GM19043 (cell line): ENCODE measurements at regions not wholly inside any gene's neighbourhood (a gene's known extent, or its start where the extent isn't known, plus 50 kb on each side); places are given as distances from the start of the nearest gene placed in this dataset.
A peak's percentile ranks its signal among the peaks of the same experiment; 100 is the strongest.

Source experiments
- ATAC-seq: cut with Tn5 transposase; IDR thresholded peaks from one replicate; pipeline ENCODE4 v1.9.1; 2021; ENCODE audit warnings: low read depth; ENCODE audit not compliant: unreplicated experiment

GRCh38 chr12:27907766-27908165 lies 64.8 kb downstream of the PTHLH start:
- no peak for ATAC-seq

GRCh38 chr12:27906658-27907473 lies 65.7 kb downstream of the PTHLH start:
- no peak for ATAC-seq

GRCh38 chr12:27906127-27906500 lies 66.4 kb downstream of the PTHLH start:
- ATAC-seq: no peak

DNA sequence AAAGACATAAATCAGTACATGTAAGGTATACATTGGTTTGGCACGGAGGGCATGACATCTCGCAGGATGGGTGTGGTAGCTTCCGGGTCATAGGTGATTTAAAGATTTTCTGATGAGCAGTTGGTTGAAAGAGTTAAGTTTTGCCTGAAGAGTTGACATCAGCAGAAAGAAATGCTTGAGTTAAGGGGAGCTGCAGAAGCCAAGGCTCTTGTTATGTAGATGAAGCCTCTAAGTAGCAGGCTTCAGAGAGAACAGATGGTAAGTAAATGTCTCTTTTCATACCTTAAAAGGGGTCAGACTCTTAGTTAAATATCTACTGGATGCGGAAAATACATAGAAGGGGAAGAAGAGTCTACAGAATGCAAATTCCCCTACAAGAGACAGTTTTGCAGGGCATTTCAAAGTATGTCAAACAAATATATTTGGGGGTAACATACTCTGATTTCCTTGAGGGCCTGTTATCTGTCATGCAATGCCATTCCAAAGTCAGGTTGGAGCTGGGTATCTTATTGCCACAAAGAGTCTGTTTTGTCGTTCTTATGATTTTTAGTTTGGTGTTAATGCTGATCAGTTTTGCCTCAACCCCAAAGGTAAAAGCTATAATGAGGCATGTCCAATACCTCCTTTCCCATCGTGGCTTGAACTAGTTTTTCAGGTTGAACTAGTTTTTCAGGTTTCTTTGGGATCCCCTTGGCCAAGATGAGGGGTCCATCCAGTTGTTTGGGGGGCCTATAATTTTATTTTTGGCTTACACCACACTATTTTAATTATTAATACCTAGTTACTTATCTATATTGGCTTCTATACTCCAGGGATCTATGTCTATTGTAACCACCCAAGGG lies 67.0 kb downstream of the PTHLH start:
- no peak for ATAC-seq

- no peak for ATAC-seq
Measured at GRCh38 chr12:27902651-27903050, 69.9 kb downstream of the PTHLH start.

GRCh38 chr12:27901959-27902358 lies 70.6 kb downstream of the PTHLH start:
- ATAC-seq: no peak

DNA sequence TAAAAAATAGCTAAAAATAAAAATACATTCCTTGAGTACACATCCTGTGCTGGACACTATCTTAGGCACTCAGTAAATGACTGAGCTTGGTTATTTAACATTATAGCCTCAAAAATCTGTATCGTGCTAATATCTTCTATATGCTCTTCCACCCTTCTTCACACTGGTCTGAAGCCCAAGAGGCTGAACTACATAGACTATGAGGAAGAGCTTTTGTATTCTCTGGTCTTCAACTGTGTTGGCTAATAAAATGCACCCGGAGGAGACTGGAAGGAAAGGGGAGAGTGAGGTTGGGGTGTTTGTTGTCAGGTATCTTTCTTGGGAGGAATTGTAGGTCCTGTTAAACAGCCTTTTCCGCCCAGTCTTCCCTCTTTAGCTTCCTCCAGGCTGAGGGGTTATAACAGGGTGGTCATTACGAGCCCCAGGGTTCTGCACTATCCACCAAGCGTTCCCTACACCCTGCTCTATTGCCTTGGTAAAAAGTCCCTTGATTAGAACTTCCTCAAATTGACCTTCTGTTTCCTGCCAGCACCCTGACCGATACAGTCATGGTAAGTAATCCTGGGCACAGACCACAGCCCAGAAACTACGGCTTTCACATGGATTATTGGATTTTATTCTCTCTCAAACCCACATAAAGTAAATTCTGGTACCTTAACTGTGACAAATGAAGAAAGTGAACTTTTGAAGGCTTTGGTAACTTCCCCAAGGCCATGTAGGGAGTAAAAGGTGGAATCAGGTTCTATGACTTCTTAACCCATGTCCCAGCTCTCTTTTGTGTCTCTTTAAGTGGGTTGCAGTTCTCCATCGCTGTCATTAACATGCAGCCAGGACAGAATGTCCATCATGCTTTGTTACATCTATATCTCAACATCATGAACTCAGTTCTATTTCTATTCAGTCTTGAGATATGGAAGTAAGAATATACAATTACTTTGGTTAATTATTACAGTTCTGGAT lies 71.3 kb downstream of the PTHLH start:
- ATAC-seq: peak; percentile 47

DNA sequence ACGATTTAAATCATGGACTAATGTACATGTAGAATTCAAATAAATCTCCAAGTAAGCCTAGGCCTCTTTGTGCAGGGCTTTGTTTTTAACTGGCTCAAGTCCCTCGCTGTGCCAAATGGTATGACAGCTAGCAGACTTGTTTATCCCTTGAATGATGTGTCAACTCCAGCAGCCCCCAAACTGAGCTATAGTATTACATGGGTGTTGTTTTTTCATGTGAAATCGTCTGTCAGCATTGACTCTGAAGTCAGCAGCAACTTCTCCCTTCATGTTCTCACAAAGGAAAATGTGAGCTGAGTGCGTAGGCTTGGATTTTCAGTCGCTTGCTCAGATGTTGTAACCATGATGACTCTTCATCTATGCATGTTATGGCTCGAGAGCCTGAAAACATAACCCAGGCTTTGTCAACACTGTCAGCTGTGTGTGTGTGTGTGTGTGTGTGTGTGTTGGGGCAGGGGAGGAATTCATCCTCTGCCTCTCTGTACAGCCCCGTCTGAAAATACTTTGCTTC lies 73.3 kb downstream of the PTHLH start:
- ATAC-seq: no peak

DNA sequence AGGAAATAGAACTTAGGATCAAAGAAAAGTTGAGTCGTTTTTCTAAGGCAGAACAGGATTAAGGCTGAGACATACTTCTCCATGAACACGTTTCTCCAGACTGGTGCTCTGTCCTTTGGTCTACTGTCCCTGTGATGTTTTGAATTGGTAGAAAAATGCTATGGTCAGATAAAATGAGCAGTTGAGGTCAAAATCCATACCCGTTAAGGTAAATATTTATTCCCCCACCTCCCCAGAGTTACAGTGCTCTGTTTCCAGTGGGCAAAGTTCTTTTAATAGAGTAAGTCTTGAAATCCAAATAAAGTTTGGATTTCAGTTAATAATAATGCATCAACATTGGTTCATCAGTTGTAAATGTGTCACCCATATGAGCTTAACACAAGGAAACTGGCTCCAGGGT lies 74.5 kb downstream of the PTHLH start:
- ATAC-seq: no peak

DNA sequence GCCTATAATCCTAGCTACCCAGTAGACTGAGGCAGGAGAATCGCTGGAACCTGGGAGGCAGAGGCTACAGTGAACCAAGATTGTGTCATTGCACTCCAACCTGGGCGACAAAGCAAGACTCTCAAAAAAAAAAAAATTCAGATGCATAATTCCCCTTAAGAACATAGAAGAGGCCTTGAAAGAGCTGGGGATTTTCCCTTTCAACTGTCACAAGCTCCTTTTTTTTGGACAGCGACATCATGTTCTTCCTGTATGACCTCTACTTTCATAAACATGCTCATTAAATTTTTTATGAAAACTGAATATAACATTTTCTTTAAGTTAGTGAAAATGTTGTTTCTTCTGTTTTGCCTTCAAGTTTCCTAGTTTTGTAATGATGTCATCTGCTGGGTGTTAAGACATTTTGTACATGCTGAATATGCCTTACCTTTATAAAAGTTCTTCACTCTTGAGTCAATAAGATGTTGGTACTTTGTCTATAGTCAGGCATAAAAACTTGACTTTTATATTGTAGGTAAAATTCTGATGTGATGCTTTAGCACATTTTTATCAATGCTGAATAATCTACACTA lies 76.0 kb downstream of the PTHLH start:
- no peak for ATAC-seq

- no peak for ATAC-seq
Measured at GRCh38 chr12:27894309-27894708, 78.2 kb downstream of the PTHLH start.

- ATAC-seq: no peak
Measured at GRCh38 chr12:27879708-27880107, 92.8 kb downstream of the PTHLH start.

DNA sequence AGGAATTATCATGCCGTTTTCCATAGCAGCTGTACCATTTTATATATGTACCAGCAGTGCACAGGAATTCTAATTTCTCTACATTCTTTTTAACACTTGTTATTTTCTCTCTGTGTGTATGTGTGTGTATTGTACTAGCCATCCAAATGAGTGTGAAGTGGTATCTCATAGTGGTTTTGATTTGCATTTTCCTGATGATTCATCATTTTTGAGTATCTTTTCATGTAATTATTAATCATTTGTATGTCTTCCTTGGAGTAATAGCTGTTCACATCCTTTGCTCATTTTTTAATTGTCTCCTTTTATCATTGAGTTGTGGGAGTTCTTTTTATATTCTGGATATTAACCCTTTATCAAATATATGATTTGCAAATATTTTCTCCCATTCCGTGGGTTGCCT lies 95.6 kb upstream of the MANSC4 start:
- no peak for ATAC-seq

DNA sequence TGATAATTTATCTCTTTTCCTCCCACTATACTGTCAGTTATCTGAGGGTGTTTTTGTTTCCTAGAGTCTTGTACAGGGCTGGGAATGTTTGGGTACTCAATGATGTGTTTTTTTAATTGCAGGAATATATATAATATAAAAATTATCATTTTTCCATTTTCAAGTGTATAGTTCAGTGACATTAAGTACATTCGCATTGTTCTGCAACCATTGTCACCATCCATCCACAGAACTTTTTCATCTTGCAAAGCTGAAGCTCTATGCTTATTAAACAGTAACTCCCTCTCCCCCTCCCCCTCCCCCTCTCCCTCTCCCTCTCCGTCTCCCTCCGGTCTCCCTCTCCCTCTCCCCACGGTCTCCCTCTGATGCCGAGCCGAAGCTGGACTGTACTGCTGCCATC lies 93.0 kb upstream of the MANSC4 start:
- ATAC-seq: no peak

DNA sequence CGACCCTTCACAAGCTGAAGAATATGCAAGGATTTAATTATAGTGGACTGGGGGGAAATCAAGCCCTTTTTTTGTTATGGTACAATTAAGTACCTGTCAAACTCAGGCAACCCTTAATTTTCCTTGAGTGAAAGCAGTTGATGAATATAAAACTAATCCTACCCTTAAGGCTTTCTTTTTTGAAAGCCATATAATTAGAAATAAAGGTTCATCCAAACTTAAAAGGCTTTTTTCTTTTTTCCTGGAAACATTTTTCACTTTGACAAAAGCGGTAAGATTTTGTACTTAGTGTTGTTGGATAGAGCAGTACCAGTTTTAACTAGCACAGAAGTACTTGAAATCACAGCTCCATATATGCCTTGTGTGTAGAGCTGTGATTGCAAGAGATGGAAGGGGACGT lies 91.9 kb upstream of the MANSC4 start:
- no peak for ATAC-seq

GRCh38 chr12:27870939-27871338 lies 90.9 kb upstream of the MANSC4 start:
- no peak for ATAC-seq

DNA sequence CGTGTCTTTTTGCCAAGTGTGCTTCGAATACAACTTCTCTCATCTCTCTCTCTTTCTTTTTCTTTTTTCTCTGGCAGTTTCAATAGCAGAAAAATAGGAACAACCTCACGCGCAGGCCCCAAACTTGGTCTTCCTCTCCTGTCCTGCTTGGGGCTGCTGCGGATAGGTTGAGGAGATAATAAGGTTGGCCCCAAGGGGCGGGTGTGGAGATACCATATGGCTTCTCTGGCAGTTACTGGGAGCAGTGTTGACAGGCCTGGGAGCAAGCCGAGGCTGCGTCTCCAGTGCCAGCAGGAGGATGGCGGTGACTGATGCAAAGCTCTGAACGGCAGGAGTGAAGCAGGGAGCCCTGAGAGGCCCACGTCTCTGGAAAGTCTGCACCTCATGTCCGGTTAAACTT lies 89.5 kb upstream of the MANSC4 start:
- no peak for ATAC-seq

- no peak for ATAC-seq
Measured at GRCh38 chr12:27868139-27868538, 88.1 kb upstream of the MANSC4 start.

GRCh38 chr12:27866373-27867101 lies 86.5 kb upstream of the MANSC4 start:
- ATAC-seq: no peak

- no peak for ATAC-seq
Measured at GRCh38 chr12:27865421-27865820, 85.4 kb upstream of the MANSC4 start.
